Choroid plexus epithelial cell (primary cell): ENCODE measurements at regions not wholly inside any gene's neighbourhood (a gene's known extent, or its start where the extent isn't known, plus 50 kb on each side); places are given as distances from the start of the nearest gene placed in this dataset.
A peak's percentile ranks its signal among the peaks of the same experiment; 100 is the strongest.

Experiments
- DNase-seq: peaks from one replicate; pipeline ENCODE4 v3.0.0-alpha.2; 2010; ENCODE audit warnings: low read depth
- H3K4me3 ChIP-seq: 2 replicates; pipeline ENCODE4 v1.5.1; 2011; ENCODE audit warnings: low read depth, mild to moderate bottlenecking, control low read depth, low read length, moderate library complexity
- CTCF ChIP-seq: conservative IDR thresholded peaks from 2 replicates; pipeline ENCODE4 v1.5.1; 2011; ENCODE audit warnings: low read depth, mild to moderate bottlenecking, control low read depth, inconsistent platforms, low read length, moderate library complexity

DNA sequence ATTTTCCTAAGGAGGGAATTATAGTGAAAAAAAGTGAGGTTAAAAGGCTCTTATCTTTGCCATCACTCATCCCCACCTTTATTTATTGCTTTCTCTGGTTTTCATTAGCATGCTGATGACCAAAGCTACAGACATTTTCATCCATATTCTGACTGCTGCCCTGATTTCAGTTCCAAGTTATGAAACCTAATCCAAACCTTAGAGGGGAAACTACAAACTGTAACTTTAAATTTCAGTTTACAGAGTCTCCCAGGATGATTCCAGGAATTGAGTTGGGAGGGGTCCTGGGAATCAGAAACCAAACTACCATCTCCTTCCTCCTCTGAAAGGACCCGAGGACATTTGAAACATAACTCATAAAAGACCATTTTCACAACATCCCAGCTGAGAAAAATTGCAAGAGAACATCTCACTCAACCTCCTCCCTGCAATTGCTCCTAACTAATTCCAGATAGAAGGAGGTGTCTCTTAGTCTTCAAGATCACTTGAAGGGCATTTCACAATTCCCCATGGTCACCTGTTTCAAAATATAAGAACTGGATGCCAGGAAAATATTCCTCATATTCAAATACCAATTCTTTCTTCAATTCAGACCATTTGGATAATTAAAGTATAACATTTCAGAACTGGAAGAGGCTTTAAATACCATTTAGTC, 520.6 kb downstream of the TNS1 start:
- H3K4me3 ChIP-seq: no peak overlapping the region
- DNase-seq: no peak
- TF ChIP-seq CTCF: no peak

DNA sequence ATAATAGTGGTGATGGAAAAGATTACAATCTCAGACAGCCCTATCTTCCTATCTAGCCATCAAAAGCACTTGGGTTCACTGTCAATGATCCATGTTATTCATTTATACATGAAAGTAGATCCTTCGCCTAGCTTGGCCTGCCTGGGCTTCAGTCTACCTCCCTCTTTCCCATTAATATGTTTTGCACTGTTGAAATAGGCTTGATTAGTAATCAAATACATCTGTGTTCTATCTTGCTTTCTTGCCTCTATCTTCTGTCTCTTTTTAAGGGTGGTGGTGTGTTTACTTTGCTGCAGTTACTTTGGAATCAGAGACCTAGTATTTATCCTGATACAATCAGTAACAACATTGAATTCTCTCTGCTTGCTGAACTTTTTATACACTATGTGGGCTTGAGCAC, 521.2 kb downstream of the TNS1 start:
- no peak for DNase-seq
- no peak for TF ChIP-seq CTCF
- no peak overlapping the region for H3K4me3 ChIP-seq

GRCh38 chr2:217479566-217479965, 523.2 kb downstream of the TNS1 start:
- H3K4me3 ChIP-seq: no peak overlapping the region
- DNase-seq: no peak
- TF ChIP-seq CTCF: no peak

- no peak for DNase-seq
- TF ChIP-seq CTCF: no peak
- H3K4me3 ChIP-seq: no peak overlapping the region
Observed at GRCh38 chr2:217478831-217479455, 523.9 kb downstream of the TNS1 start.

DNA sequence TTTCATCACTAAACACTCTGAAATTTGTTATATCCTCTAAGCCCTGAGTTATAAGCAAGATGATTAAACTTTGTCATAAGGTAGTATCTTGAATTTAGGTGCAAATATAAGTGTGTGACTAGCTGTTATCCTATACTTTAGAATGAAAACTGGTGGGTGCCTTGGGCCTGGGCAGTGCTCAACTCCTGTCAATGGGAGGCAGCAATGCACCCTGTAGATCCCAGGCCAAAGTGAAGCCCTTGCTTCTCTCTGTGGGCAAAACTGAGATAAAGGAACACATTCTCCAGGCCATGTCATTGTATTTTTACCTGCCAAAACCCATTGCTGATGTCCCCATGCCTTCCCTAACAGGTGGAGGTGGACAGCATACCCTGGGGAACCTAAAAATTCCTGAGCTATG, 525.2 kb downstream of the TNS1 start:
- no peak for TF ChIP-seq CTCF
- DNase-seq: no peak
- H3K4me3 ChIP-seq: no peak overlapping the region

DNA sequence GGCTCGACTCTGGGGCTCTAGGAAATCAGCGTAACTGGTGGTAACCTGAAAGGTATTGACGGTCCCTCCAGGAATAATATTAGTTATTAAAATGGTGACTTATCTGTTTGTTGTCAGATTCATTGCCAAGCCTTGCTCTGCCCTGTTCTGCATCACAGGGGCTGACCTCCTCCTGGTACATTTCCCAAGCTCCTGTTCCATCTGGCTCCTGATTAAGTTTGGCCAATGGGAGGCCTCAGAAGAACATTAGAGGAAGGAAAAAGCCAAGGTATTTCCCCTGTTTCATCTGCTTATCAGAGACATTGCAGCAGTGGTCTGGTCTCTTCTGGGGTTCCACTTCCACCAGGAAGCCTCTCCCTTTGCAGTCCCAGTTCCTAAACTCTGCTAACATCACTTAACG, 527.0 kb downstream of the TNS1 start:
- no peak overlapping the region for H3K4me3 ChIP-seq
- TF ChIP-seq CTCF: no peak
- no peak for DNase-seq

DNA sequence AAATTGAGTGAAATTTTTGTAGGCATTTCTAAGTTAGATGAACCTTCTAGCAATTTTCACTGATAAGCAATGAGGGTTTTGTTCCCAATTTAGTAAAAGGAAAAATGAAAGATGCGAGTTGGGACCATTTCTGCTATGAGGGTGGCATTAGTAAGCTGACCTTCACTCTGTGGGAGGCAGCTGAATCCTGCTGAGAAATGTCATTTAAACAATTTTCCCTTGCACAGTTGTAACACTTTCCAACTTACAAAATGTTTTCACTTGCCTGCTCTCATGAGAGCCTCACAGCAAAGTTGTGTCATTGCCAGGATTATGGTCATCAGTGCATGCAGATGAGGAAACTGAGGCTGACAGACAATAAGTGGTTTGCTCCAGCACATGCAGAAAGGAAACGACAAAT, 527.7 kb downstream of the TNS1 start:
- H3K4me3 ChIP-seq: no peak overlapping the region
- DNase-seq: peak; percentile 69
- no peak for TF ChIP-seq CTCF
